Transverse colon (tissue), 4 donors: ENCODE measurements at regions not wholly inside any gene's neighbourhood (a gene's known extent, or its start where the extent isn't known, plus 50 kb on each side); places are given as distances from the start of the nearest gene placed in this dataset.

ENCODE experiments used
- CTCF ChIP-seq, 5 experiments: fragments of 200-600 bp in 3 of 5; fragments of 450-650 bp in 2 of 5; sonication (generic) in 3 of 5; IDR thresholded peaks; 1 replicate in 2 of 5; 2 replicates in 3 of 5; pipeline ENCODE4 v1.5.1; 2016 to 2017; ENCODE audit warnings: antibody characterized with exemption in 5 of 5, inconsistent platforms in 3 of 5, mild to moderate bottlenecking in 2 of 5, moderate library complexity in 1 of 5
- EP300 ChIP-seq: sonication (generic); formaldehyde crosslinking; IDR thresholded peaks from one replicate; pipeline ENCODE4 v1.6.1; 2017; ENCODE audit warnings: antibody characterized with exemption, low read depth
- POLR2AphosphoS5 ChIP-seq, 3 donors: sonication (generic); formaldehyde crosslinking; IDR thresholded peaks; one replicate each; pipeline ENCODE4 v1.6.1; 2016; ENCODE audit warnings: antibody characterized with exemption in 3 of 3

GRCh38 chr4:84150177-84150576, 348.9 kb downstream of the NKX6-1 start:
- no peak for TF ChIP-seq POLR2AphosphoS5 (IDR thresholded peaks at IDR 0.05)
- no peak for TF ChIP-seq CTCF (IDR thresholded peaks at IDR 0.05)
- TF ChIP-seq EP300, result no peak
